IMR-90 (cell line): ENCODE measurements at regions not wholly inside any gene's neighbourhood (a gene's known extent, or its start where the extent isn't known, plus 50 kb on each side); places are given as distances from the start of the nearest gene placed in this dataset.

Source experiments
- MAZ ChIP-seq: IDR thresholded peaks from 2 replicates; pipeline ENCODE4 v1.6.1; 2012; ENCODE audit warnings: low read depth, mild to moderate bottlenecking, low read length, improper control_type of control experiment, moderate library complexity, borderline replicate concordance
- RCOR1 ChIP-seq: IDR thresholded peaks from 2 replicates; pipeline ENCODE4 v1.6.1; 2012; ENCODE audit warnings: mild to moderate bottlenecking, low read length, improper control_type of control experiment; ENCODE audit not compliant: insufficient replicate concordance

- TF ChIP-seq RCOR1 = no peak
- TF ChIP-seq MAZ = no peak
Measured at GRCh38 chr5:27341342-27341741, 303.0 kb upstream of the CDH9 start.
